K562 (cell line): ENCODE measurements at regions not wholly inside any gene's neighbourhood (a gene's known extent, or its start where the extent isn't known, plus 50 kb on each side); places are given as distances from the start of the nearest gene placed in this dataset.

Source experiments
- ATAC-seq: fragments of 200-7000 bp; cut with Tn5 transposase; 3 replicates; pipeline ENCODE4 v1.9.1; 2020; ENCODE audit warnings: moderate library complexity
- BruUV-seq: library from RNA; stranded (reverse); fragments of 400-500 nt; replicated peaks from 2 replicates; lab custom pipeline; 2021; lab: Mats Ljungman, UMichigan
- CTCF ChIA-PET: fragments of 300-600 bp; formaldehyde crosslinking; extraction: SDS; loops from one replicate; lab custom pipeline; 2021; ENCODE audit warnings: low intra/inter-chr PET ratio; lab: Yijun Ruan, JAX
- POLR2A ChIA-PET: fragments of 300-600, 350-650 bp; sonication (Branson Sonifier 250); formaldehyde crosslinking; extraction: SDS; loops from one replicate; lab custom pipeline; 2021; ENCODE audit warnings: antibody characterized with exemption, inconsistent platforms; lab: Yijun Ruan, JAX
- DNase-seq, 4 experiments: peaks; one replicate each; pipeline versions ENCODE4 v3.0.0 to v3.0.0-alpha.2; 2011 to 2018; ENCODE audit warnings: low spot score in 3 of 4, mixed read lengths in 3 of 4; ENCODE audit errors: extremely low read depth in 1 of 4
- FAIRE-seq: peaks from 2 replicates; lab custom pipeline; 2011; peaks lifted over from hg19 to GRCh38; lab: Jason Lieb, UNC
- H2AFZ ChIP-seq: 2 replicates; pipeline ENCODE4 v1.6.0; 2011; ENCODE audit warnings: low read depth, low read length, control low read depth, inconsistent platforms
- H3K27ac ChIP-seq: fragments of 200-600 bp; 3 replicates; pipeline ENCODE4 v1.8.0; 2011; ENCODE audit warnings: low read depth, mild to moderate bottlenecking, control low read depth, inconsistent platforms, low read length, moderate library complexity, mixed read lengths; ENCODE audit errors: extremely low read depth
- H3K27me3 ChIP-seq, 2 experiments: fragments of 300-600 bp in 1 of 2; 2 replicates in 1 of 2; 3 replicates in 1 of 2; pipeline versions ENCODE4 v1.6.0 to v1.8.0; 2011; ENCODE audit warnings: inconsistent platforms in 2 of 2, low read length in 2 of 2, mild to moderate bottlenecking in 1 of 2, mixed read lengths in 1 of 2, moderate library complexity in 1 of 2; ENCODE audit not compliant: control insufficient read depth in 2 of 2, insufficient read depth in 2 of 2
- H3K36me3 ChIP-seq: fragments of 300-600 bp; 3 replicates; pipeline ENCODE4 v1.8.0; 2011; ENCODE audit warnings: mild to moderate bottlenecking, low read length, inconsistent platforms; ENCODE audit not compliant: control insufficient read depth, insufficient read depth
- H3K4me1 ChIP-seq, 2 experiments: fragments of 200-600 bp in 1 of 2; replicated peaks in 1 of 2; 2 replicates in 1 of 2; 3 replicates in 1 of 2; pipeline versions ENCODE4 v1.5.1 to v1.8.0; 2011; ENCODE audit warnings: inconsistent platforms in 2 of 2, low read length in 2 of 2, mild to moderate bottlenecking in 1 of 2, mixed read lengths in 1 of 2, moderate library complexity in 1 of 2; ENCODE audit not compliant: control insufficient read depth in 2 of 2, insufficient read depth in 2 of 2
- H3K4me2 ChIP-seq: 2 replicates; pipeline ENCODE4 v1.6.1; 2011; ENCODE audit warnings: low read length, control low read depth, inconsistent platforms, mixed read lengths; ENCODE audit not compliant: insufficient read depth
- H3K4me3 ChIP-seq: fragments of 200-600 bp; sonication (generic), shearing (Covaris generic); 2 replicates; pipeline ENCODE4 v1.5.1; 2016; ENCODE audit warnings: control low read depth, inconsistent platforms
- H3K79me2 ChIP-seq: fragments of 200-600 bp; 3 replicates; pipeline ENCODE4 v1.8.0; 2011; ENCODE audit warnings: low read length, inconsistent platforms; ENCODE audit not compliant: control insufficient read depth, insufficient read depth
- H3K9ac ChIP-seq, 2 experiments: 2 replicates each; pipeline versions ENCODE4 v1.6.0 to v1.6.1; 2011; ENCODE audit warnings: low read depth in 2 of 2, low read length in 2 of 2, control low read depth in 1 of 2, inconsistent platforms in 1 of 2, mild to moderate bottlenecking in 1 of 2, mixed read lengths in 1 of 2; ENCODE audit not compliant: insufficient read depth in 1 of 2
- H3K9me1 ChIP-seq: one replicate; pipeline ENCODE4 v1.6.0; 2011; ENCODE audit warnings: inconsistent platforms, mild to moderate bottlenecking, low read length, moderate library complexity; ENCODE audit not compliant: control insufficient read depth, insufficient read depth
- H3K9me3 ChIP-seq: replicated peaks from 2 replicates; pipeline ENCODE4 v1.5.1; 2011; ENCODE audit warnings: low read depth, low read length, inconsistent platforms; ENCODE audit not compliant: control insufficient read depth, insufficient read depth
- H4K20me1 ChIP-seq: replicated peaks from 2 replicates; pipeline ENCODE4 v1.6.1; 2011; ENCODE audit warnings: low read length, inconsistent platforms, mixed read lengths; ENCODE audit not compliant: control insufficient read depth, insufficient read depth
- CBX5 ChIP-seq: IDR thresholded peaks from 2 replicates; pipeline ENCODE4 v1.6.1; 2014; ENCODE audit warnings: low read depth, borderline replicate concordance
- HMG20B ChIP-seq: fragments of 250-450 bp; sonication (Bioruptor Pico); IDR thresholded peaks from 2 replicates; pipeline ENCODE4 v1.5.0; 2021; ENCODE audit warnings: mild to moderate bottlenecking
- KLF13 ChIP-seq: fragments of 450-650 bp; IDR thresholded peaks from 2 replicates; pipeline ENCODE4 v1.6.1; 2016; ENCODE audit warnings: missing genetic modification characterization, low read depth, mild to moderate bottlenecking, missing compliant biosample characterization, moderate library complexity, borderline replicate concordance
- RBM14 ChIP-seq: fragments of 200-400 bp; formaldehyde crosslinking; IDR thresholded peaks from 2 replicates; pipeline ENCODE4 v1.6.1; 2018; ENCODE audit warnings: low read depth, mild to moderate bottlenecking, low read length, moderate library complexity, borderline replicate concordance; ENCODE audit not compliant: insufficient read depth
- RHOXF2B ChIP-seq: fragments of 250-450 bp; sonication (Bioruptor Pico); conservative IDR thresholded peaks from 2 replicates; pipeline ENCODE4 v1.5.1; 2021
- TEAD2 ChIP-seq: fragments of 450-650 bp; IDR thresholded peaks from 2 replicates; pipeline ENCODE4 v1.6.1; 2016; ENCODE audit warnings: missing genetic modification characterization, control low read depth, missing compliant biosample characterization
- ZKSCAN8 ChIP-seq: fragments of 200-800 bp; sonication (Bioruptor generic); IDR thresholded peaks from 2 replicates; pipeline ENCODE4 v1.6.1; 2016; ENCODE audit warnings: missing genetic modification characterization, missing compliant biosample characterization
- WGBS: fragments of 100-300 bp; shearing (Covaris generic); methylation state at CpG from one replicate; pipeline ENCODE4 v1.1.6; 2016; ENCODE audit warnings: low coverage, mixed read lengths; ENCODE audit not compliant: insufficient coverage; ENCODE audit errors: missing lambda C conversion rate; 5-methylcytosine and 5-hydroxymethylcytosine counted together
- in situ Hi-C: fragments of 300-500 bp; cut with MboI; formaldehyde crosslinking; loops from 4 replicates; pipeline ENCODE4 v1.15.0; 2018; ENCODE audit warnings: inconsistent platforms, mixed read lengths
- intact Hi-C: fragments of 100-400 bp; cut with micrococcal nuclease; formaldehyde crosslinking; loops from 2 replicates; pipeline ENCODE4 v1.14.2; 2022
- TF ChIP-seq, protein P1 (sequence below): fragments of 250-450 bp; sonication (Bioruptor Pico); IDR thresholded peaks from 2 replicates; pipeline ENCODE4 v1.5.0; 2021
- TF ChIP-seq, protein P2 (sequence below): fragments of 450-650 bp; formaldehyde crosslinking; IDR thresholded peaks from 2 replicates; pipeline ENCODE4 v1.4.0; 2020; ENCODE audit warnings: mild to moderate bottlenecking, moderate library complexity

DNA sequence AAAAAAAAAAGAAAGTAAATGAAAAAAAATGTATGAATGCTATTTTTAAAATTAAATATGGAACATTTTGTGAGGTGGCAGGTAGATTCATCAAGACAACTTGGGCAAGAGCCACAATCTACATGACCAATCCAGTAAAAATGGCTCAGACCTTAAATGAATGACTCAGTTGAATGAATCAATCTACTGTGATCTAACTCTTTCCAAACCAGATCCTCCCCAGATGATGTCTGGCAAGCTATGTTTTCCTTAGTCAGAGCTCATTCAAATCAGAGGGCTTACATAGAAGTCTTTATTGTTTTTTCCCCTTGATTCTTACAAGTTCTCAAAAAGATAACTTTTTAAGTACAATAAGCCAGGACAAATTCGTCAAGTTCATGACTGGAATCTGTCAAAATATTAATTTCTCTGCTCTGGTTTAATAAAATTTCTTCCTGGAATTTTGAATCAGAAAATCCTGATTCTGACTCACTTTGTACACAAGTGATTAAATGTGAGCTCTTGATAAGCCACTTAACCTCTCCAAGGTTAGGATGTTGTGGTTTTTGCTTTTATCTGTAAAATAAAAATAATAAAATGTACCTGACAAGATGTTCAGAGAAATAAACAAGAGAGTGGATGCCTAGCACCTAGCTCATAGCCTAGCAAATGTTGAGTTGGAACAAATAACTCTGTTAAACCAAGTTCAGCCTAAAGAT lies 105.6 kb upstream of the SMIM31 start:
- Histone ChIP-seq H4K20me1 (no peaks in the 10 kb centered on the region), H3K9me3 (no peaks in the 10 kb centered on the region), H3K79me2 (no peaks in the 10 kb centered on the region), H3K4me1 (no peaks in the 10 kb centered on the region), H3K27me3 (no peaks in the 10 kb centered on the region), H3K36me3 (no peaks in the 10 kb centered on the region), H3K9me1 (no peaks in the 10 kb centered on the region), H3K4me2 (no peak overlapping the region), H3K9ac (no peak overlapping the region), H3K4me3 (no peak overlapping the region), H3K27ac (no peak overlapping the region), H2AFZ (no peak overlapping the region)
- ATAC-seq (no peak), FAIRE-seq (no peak), DNase-seq (no peak)
- intact Hi-C loops, result no loop called here
- BruUV-seq, result no TSS peak
- ChIA-PET POLR2A (no interaction called here), CTCF (no interaction called here)
- in situ Hi-C loops, result no loop called here
- WGBS, result 0% methylated on average over 1 of the region's 1 CpG
- no peak for TF ChIP-seq KLF13 (tag)
- no peak for TF ChIP-seq RHOXF2B
- TF ChIP-seq, protein P1, sequence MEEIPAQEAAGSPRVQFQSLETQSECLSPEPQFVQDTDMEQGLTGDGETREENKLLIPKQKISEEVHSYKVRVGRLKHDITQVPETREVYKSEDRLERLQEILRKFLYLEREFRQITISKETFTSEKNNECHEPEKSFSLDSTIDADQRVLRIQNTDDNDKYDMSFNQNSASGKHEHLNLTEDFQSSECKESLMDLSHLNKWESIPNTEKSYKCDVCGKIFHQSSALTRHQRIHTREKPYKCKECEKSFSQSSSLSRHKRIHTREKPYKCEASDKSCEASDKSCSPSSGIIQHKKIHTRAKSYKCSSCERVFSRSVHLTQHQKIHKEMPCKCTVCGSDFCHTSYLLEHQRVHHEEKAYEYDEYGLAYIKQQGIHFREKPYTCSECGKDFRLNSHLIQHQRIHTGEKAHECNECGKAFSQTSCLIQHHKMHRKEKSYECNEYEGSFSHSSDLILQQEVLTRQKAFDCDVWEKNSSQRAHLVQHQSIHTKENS (CRISPR knock-in tag), result no peak
- TF ChIP-seq, protein P2, sequence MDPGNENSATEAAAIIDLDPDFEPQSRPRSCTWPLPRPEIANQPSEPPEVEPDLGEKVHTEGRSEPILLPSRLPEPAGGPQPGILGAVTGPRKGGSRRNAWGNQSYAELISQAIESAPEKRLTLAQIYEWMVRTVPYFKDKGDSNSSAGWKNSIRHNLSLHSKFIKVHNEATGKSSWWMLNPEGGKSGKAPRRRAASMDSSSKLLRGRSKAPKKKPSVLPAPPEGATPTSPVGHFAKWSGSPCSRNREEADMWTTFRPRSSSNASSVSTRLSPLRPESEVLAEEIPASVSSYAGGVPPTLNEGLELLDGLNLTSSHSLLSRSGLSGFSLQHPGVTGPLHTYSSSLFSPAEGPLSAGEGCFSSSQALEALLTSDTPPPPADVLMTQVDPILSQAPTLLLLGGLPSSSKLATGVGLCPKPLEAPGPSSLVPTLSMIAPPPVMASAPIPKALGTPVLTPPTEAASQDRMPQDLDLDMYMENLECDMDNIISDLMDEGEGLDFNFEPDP (CRISPR knock-in tag), result no peak
- TF ChIP-seq TEAD2 (tag), result no peak
- no peak for TF ChIP-seq HMG20B (CRISPR knock-in tag)
- TF ChIP-seq ZKSCAN8, result no peak
- no peak for TF ChIP-seq RBM14
- TF ChIP-seq CBX5, result no peak
